HG02588 (cell line): ENCODE measurements at regions not wholly inside any gene's neighbourhood (a gene's known extent, or its start where the extent isn't known, plus 50 kb on each side); places are given as distances from the start of the nearest gene placed in this dataset.

Experiments used
- ATAC-seq: cut with Tn5 transposase; IDR thresholded peaks from one replicate; pipeline ENCODE4 v1.9.1; 2021; ENCODE audit warnings: mild to moderate bottlenecking, moderate library complexity; ENCODE audit not compliant: unreplicated experiment

- no peak for ATAC-seq
Observed at GRCh38 chr16:85334718-85335583, 222.7 kb upstream of the CIBAR2 start.

GRCh38 chr16:85335584-85336491 lies 223.6 kb upstream of the CIBAR2 start:
- no peak for ATAC-seq

GRCh38 chr16:85337910-85338637 lies 225.8 kb upstream of the CIBAR2 start:
- ATAC-seq = no peak

- no peak for ATAC-seq
Observed at GRCh38 chr16:85338638-85338982, 226.3 kb upstream of the CIBAR2 start.

GRCh38 chr16:85338989-85339685 lies 226.9 kb upstream of the CIBAR2 start:
- no peak for ATAC-seq

GRCh38 chr16:85341972-85342695 lies 229.9 kb upstream of the CIBAR2 start:
- no peak for ATAC-seq

GRCh38 chr16:85344502-85345128 lies 232.3 kb upstream of the CIBAR2 start:
- no peak for ATAC-seq

- no peak for ATAC-seq
Observed at GRCh38 chr16:85345129-85345639, 232.9 kb upstream of the CIBAR2 start.

GRCh38 chr16:85346404-85347212 lies 234.3 kb upstream of the CIBAR2 start:
- ATAC-seq = no peak

GRCh38 chr16:85347213-85347591 lies 234.9 kb upstream of the CIBAR2 start:
- no peak for ATAC-seq

GRCh38 chr16:85348065-85348840 lies 236.0 kb upstream of the CIBAR2 start:
- ATAC-seq = no peak

GRCh38 chr16:85348911-85349334 lies 236.7 kb upstream of the CIBAR2 start:
- no peak for ATAC-seq

GRCh38 chr16:85349365-85350145 lies 237.3 kb upstream of the CIBAR2 start:
- no peak for ATAC-seq

- no peak for ATAC-seq
Observed at GRCh38 chr16:85350146-85350728, 238.0 kb upstream of the CIBAR2 start.

GRCh38 chr16:85350973-85351372 lies 238.7 kb upstream of the CIBAR2 start:
- ATAC-seq = no peak

GRCh38 chr16:85353013-85353412 lies 240.7 kb upstream of the CIBAR2 start:
- ATAC-seq = no peak
